HEK293 (cell line): ENCODE measurements at regions not wholly inside any gene's neighbourhood (a gene's known extent, or its start where the extent isn't known, plus 50 kb on each side); places are given as distances from the start of the nearest gene placed in this dataset.

Experiments used
- CTCF ChIA-PET: fragments of 350-600 bp; formaldehyde crosslinking; extraction: SDS; loops from one replicate; lab custom pipeline; 2021; ENCODE audit warnings: antibody characterized with exemption; lab: Yijun Ruan, JAX
- POLR2A ChIA-PET: fragments of 300-600 bp; formaldehyde crosslinking; extraction: SDS; loops from one replicate; lab custom pipeline; 2020; ENCODE audit warnings: antibody characterized with exemption, inconsistent platforms; lab: Yijun Ruan, JAX
- H3K27ac ChIP-seq: fragments of 200-500 bp; sonication (Bioruptor generic); 2 replicates; pipeline ENCODE4 v1.5.1; 2014; ENCODE audit warnings: low read depth, low read length, control low read depth, inconsistent platforms; ENCODE audit errors: extremely low read depth
- H3K36me3 ChIP-seq, 2 experiments: fragments of 200-500 bp in 1 of 2; sonication (Bioruptor generic) in 1 of 2; 1 replicate in 1 of 2; 2 replicates in 1 of 2; pipeline ENCODE4 v1.5.1; 2014 to 2017; ENCODE audit warnings: inconsistent platforms in 2 of 2, low read length in 2 of 2; ENCODE audit not compliant: control insufficient read depth in 2 of 2, insufficient read depth in 1 of 2
- H3K4me1 ChIP-seq: fragments of 200-500 bp; sonication (Bioruptor generic); 2 replicates; pipeline ENCODE4 v1.5.1; 2014; ENCODE audit warnings: mild to moderate bottlenecking, low read length, inconsistent platforms; ENCODE audit not compliant: control insufficient read depth, insufficient read depth
- H3K4me3 ChIP-seq: 2 replicates; pipeline ENCODE4 v1.5.1; 2011; ENCODE audit warnings: low read depth, mild to moderate bottlenecking, control low read depth, low read length, moderate library complexity
- H3K9me3 ChIP-seq: fragments of 200-500 bp; sonication (Bioruptor generic); 2 replicates; pipeline ENCODE4 v1.5.1; 2014; ENCODE audit warnings: low read depth, low read length, inconsistent platforms; ENCODE audit not compliant: control insufficient read depth, insufficient read depth
- BCL11B ChIP-seq: fragments of 450-650 bp; formaldehyde crosslinking; IDR thresholded peaks from 2 replicates; pipeline ENCODE4 v1.5.1; 2016; ENCODE audit warnings: low read depth, missing biosample characterization, missing genetic modification characterization
- CTCF ChIP-seq: fragments of 450-650 bp; formaldehyde crosslinking; IDR thresholded peaks from 2 replicates; pipeline ENCODE4 v1.5.1; 2016; ENCODE audit warnings: missing biosample characterization, missing genetic modification characterization
- GLI2 ChIP-seq: fragments of 450-650 bp; formaldehyde crosslinking; IDR thresholded peaks from 2 replicates; pipeline ENCODE4; 2017; ENCODE audit warnings: missing biosample characterization, missing genetic modification characterization, low read depth, borderline replicate concordance
- YY2 ChIP-seq: fragments of 450-650 bp; formaldehyde crosslinking; IDR thresholded peaks from 2 replicates; pipeline ENCODE4 v1.5.1; 2016; ENCODE audit warnings: missing biosample characterization, missing genetic modification characterization
- ZBTB21 ChIP-seq: fragments of 450-650 bp; formaldehyde crosslinking; IDR thresholded peaks from 2 replicates; pipeline ENCODE4 v1.5.1; 2017; ENCODE audit warnings: missing biosample characterization, missing genetic modification characterization
- ZNF10 ChIP-seq: fragments of 450-650 bp; formaldehyde crosslinking; IDR thresholded peaks from 2 replicates; pipeline ENCODE4 v1.5.1; 2017; ENCODE audit warnings: missing biosample characterization, missing genetic modification characterization
- ZNF155 ChIP-seq: fragments of 450-650 bp; formaldehyde crosslinking; IDR thresholded peaks from 2 replicates; pipeline ENCODE4 v1.5.1; 2016; ENCODE audit warnings: missing biosample characterization, missing genetic modification characterization
- ZNF19 ChIP-seq: fragments of 450-650 bp; formaldehyde crosslinking; IDR thresholded peaks from 2 replicates; pipeline ENCODE4; 2016; ENCODE audit warnings: missing biosample characterization, missing genetic modification characterization, low read depth
- ZNF26 ChIP-seq: fragments of 450-650 bp; formaldehyde crosslinking; IDR thresholded peaks from 2 replicates; pipeline ENCODE4 v1.5.1; 2016; ENCODE audit warnings: missing biosample characterization, missing genetic modification characterization
- ZNF366 ChIP-seq: fragments of 450-650 bp; formaldehyde crosslinking; conservative IDR thresholded peaks from 2 replicates; pipeline ENCODE4 v1.5.1; 2016; ENCODE audit warnings: missing biosample characterization, missing genetic modification characterization
- ZNF394 ChIP-seq: fragments of 450-650 bp; formaldehyde crosslinking; IDR thresholded peaks from 2 replicates; pipeline ENCODE4 v1.5.1; 2016; ENCODE audit warnings: missing biosample characterization, missing genetic modification characterization, mild to moderate bottlenecking, moderate library complexity, borderline replicate concordance
- ZNF513 ChIP-seq: fragments of 450-650 bp; IDR thresholded peaks from 2 replicates; pipeline ENCODE4 v1.5.1; 2018; ENCODE audit warnings: missing biosample characterization, missing genetic modification characterization
- ZNF621 ChIP-seq: fragments of 450-650 bp; formaldehyde crosslinking; IDR thresholded peaks from 2 replicates; pipeline ENCODE4 v1.5.1; 2017; ENCODE audit warnings: missing biosample characterization, missing genetic modification characterization
- ZNF623 ChIP-seq: fragments of 450-650 bp; formaldehyde crosslinking; IDR thresholded peaks from 2 replicates; pipeline ENCODE4 v1.5.1; 2016; ENCODE audit warnings: missing biosample characterization, missing genetic modification characterization
- ZSCAN18 ChIP-seq: fragments of 450-650 bp; formaldehyde crosslinking; IDR thresholded peaks from 2 replicates; pipeline ENCODE4 v1.5.1; 2016; ENCODE audit warnings: missing biosample characterization, missing genetic modification characterization
- TF ChIP-seq, protein P1 (sequence below): fragments of 450-650 bp; formaldehyde crosslinking; IDR thresholded peaks from 2 replicates; pipeline ENCODE4 v1.5.1; 2016; ENCODE audit warnings: missing biosample characterization, missing genetic modification characterization, low read depth

DNA sequence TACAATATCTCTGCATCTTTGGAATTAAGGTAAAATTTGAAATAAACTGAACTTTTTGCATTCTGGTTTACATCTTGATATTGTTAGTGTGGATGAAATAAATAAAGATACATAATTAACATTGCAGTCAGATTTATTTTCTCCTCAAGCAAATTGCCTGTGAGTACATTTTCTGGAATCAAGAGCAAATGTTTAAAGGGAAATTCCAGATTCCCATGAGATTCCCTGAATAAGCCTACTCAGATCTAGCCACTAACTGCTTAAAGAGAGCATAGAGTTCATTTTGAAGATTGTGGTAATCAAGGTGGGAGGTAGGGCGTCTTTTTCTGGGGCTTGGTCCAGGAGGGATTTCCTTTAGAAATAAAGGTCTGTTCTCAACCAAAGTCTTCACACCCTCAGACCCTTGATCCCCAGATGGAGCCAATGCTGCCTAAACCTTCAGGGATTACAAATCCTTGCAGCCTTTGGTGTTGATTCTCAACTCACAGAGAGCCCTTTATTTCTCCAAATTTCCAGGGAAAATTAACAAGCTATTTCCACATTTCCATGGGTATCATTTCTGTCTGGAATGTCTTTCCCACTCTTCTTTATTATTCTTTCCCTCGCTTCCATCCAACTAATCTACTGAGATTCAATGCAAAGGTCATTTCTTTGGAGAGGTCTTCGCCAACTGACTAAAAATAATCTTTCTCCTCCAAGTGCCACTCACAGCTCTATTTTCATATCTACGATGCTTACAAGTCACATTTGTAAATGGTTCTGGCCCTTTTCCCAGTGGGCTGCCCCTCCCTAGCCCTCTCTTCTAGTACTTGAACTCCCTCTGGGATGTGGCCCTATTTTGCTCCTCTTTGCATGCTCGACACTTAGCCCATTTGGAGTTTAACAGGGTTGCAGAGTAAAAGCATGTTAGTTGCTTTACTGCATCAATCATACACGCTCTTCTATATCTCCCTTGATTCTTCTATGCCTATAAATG is 79.8 kb upstream of the SPATS2L start:
- Histone ChIP-seq H3K27ac (no peak overlapping the region), H3K36me3 (no peaks in the 10 kb centered on the region)
- CTCF ChIA-PET: interaction anchor here (0.7 kb wide), 1 partner anchor 32 kb away, joined by 3 read pairs; no protein-coding TSS in a partner anchor

More for the DNA sequence above, 79.8 kb upstream of the SPATS2L start:
- TF ChIP-seq CTCF (no peak), ZSCAN18 (no peak), ZNF623 (no peak), ZNF19 (tag by site-specific recombination) (no peak), BCL11B (tag by site-specific recombination) (no peak), ZBTB21 (tag by site-specific recombination) (no peak), YY2 (tag by site-specific recombination) (no peak), GLI2 (tag by site-specific recombination) (no peak), ZNF366 (tag by site-specific recombination) (no peak), ZNF155 (tag by site-specific recombination) (no peak), ZNF621 (tag by site-specific recombination) (no peak), ZNF26 (tag by site-specific recombination) (no peak), ZNF394 (tag by site-specific recombination) (no peak), ZNF10 (tag by site-specific recombination) (no peak), ZNF513 (tag by site-specific recombination) (no peak)
- TF ChIP-seq, protein P1, sequence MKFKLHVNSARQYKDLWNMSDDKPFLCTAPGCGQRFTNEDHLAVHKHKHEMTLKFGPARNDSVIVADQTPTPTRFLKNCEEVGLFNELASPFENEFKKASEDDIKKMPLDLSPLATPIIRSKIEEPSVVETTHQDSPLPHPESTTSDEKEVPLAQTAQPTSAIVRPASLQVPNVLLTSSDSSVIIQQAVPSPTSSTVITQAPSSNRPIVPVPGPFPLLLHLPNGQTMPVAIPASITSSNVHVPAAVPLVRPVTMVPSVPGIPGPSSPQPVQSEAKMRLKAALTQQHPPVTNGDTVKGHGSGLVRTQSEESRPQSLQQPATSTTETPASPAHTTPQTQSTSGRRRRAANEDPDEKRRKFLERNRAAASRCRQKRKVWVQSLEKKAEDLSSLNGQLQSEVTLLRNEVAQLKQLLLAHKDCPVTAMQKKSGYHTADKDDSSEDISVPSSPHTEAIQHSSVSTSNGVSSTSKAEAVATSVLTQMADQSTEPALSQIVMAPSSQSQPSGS: no peak
- no peaks in the 10 kb centered on the region for H3K9me3 ChIP-seq
- H3K4me3 ChIP-seq: no peak overlapping the region
- POLR2A ChIA-PET: no interaction called here
- H3K4me1 ChIP-seq: no peaks in the 10 kb centered on the region
